Heart right ventricle (tissue), 16 donors: ENCODE measurements at regions not wholly inside any gene's neighbourhood (a gene's known extent, or its start where the extent isn't known, plus 50 kb on each side); places are given as distances from the start of the nearest gene placed in this dataset.

ENCODE experiments used
- ATAC-seq, 8 donors: fragments of 200-7000 bp; cut with Tn5 transposase; one replicate each; pipeline ENCODE4 v1.9.1; 2020; ENCODE audit warnings: mild to moderate bottlenecking in 8 of 8, moderate library complexity in 8 of 8, moderate number of reproducible peaks in 1 of 8
- DNase-seq, 2 donors: peaks; one replicate each; pipeline ENCODE4 v3.0.0-alpha.2; 2020
- H3K27ac ChIP-seq, 10 donors: fragments of 200-600 bp; sonication (generic) in 2 of 10; one replicate each; pipeline versions ENCODE4 v1.5.0 to v1.8.0; 2020 to 2022; ENCODE audit warnings: mild to moderate bottlenecking in 3 of 10
- H3K27me3 ChIP-seq, 7 donors: fragments of 200-600 bp; one replicate each; pipeline ENCODE4 v1.8.0; 2021 to 2022; ENCODE audit warnings: mild to moderate bottlenecking in 2 of 7
- H3K36me3 ChIP-seq, 9 donors: fragments of 200-600 bp; sonication (generic) in 1 of 9; one replicate each; pipeline versions ENCODE4 v1.5.0 to v1.8.0; 2020 to 2022; ENCODE audit warnings: mild to moderate bottlenecking in 2 of 9
- H3K4me1 ChIP-seq, 9 donors: fragments of 200-600 bp; sonication (generic) in 1 of 9; one replicate each; pipeline versions ENCODE4 v1.5.0 to v1.8.0; 2020 to 2022; ENCODE audit warnings: mild to moderate bottlenecking in 4 of 9
- H3K4me3 ChIP-seq, 10 donors: fragments of 200-600 bp; sonication (generic) in 2 of 10; one replicate each; pipeline versions ENCODE4 v1.5.0 to v1.8.0; 2020 to 2022; ENCODE audit warnings: mild to moderate bottlenecking in 7 of 10, moderate library complexity in 2 of 10
- H3K9me3 ChIP-seq, 11 donors: fragments of 200-600 bp in 10 of 11; sonication (generic) in 2 of 11; one replicate each; pipeline versions ENCODE4 v1.5.0 to v1.8.0; 2013 to 2022; ENCODE audit warnings: mild to moderate bottlenecking in 2 of 11, control low read depth in 1 of 11, moderate library complexity in 1 of 11
- WGBS, 2 donors: extraction: QIAGEN DNeasy Blood & Tissue Kit; methylation state at CpG; one replicate each; pipeline ENCODE4 v1.1.7; 2013; ENCODE audit warnings: inconsistent platforms in 1 of 2; 5-methylcytosine and 5-hydroxymethylcytosine counted together
- intact Hi-C, 10 donors: fragments of 100-400 bp; cut with DNase I; formaldehyde crosslinking; loops; one replicate each; pipeline versions ENCODE4 v1.11.1 to v1.14.2; 2022
- TF ChIP-seq, protein P1 (sequence below), 9 donors: fragments of 200-600 bp; sonication (generic) in 2 of 9; IDR thresholded peaks; one replicate each; pipeline versions ENCODE4 v1.5.0 to v1.8.0; 2021 to 2022; ENCODE audit warnings: antibody characterized with exemption in 9 of 9, mild to moderate bottlenecking in 5 of 9, moderate library complexity in 1 of 9
- donor health status: Arrhythmogenic right ventricular cardiomyopathy.
- donor health status: ischemic (EF 13 %, LVEDD 7.1; RV severe dilation, severe dysfunction).
- donor health status: healthy with polysubstance abuse.
- donor health status: DM: no; HTN: yes; CAD: no.
- donor health status: DM: no; HTN: no; CAD: no.
- donor health status: ischemic (EF 25% LVEDD 6.9; RV normal size, moderate dysfunction).
- donor health status: ischemic (EF 25% LVEDD 5.7; RV mildly dilated, moderate dysfunction).
- donor health status: healthy.
- donor health status: DM: yes; HTN: yes; CAD: no.
- donor health status: Ischemic cardiomyopathy.
- donor health status: ischemic (EF 35%, LVEDD 5.7; RV mildly dilated, moderate dysfunction).
- donor health status: nonischemic (EF 11% LVEDD 7.7; RV severe dilation, severe dysfunction).
- donor health status: DM: yes; HTN: yes; CAD: no.
- donor health status: PGD.
- donor health status: ischemic (EF 29% LVEDD 5.4; RV normal size, mild dysfunction).
- donor health status: nonischemic (EF 23%, LVEDD 6.1; RV moderate dilation, normal function).

DNA sequence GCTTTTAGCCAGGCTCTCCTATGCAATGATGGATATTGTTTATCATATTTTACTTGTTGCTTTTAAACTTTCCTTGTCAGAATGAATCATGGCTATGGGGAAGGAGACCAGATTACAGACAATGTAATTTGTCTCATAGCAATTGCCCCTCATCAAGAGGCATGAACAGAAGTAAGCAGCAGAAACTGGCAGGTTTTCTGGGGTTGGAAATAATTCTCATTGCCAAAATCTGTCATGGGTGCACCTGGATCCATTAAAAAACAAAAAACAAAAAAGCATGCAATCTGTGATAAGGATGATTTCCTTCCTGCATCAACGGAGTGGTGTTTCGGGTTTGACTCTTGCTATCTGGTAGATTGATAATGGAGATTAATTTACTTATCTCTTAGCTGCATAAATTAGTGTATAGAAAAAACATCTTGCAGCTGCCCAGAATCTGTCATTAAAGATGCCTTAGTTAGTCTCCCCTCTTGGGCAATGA lies 419.6 kb downstream of the SOX11 start:
- Histone ChIP-seq H3K4me1 (no peaks in the 10 kb centered on the region), H3K27me3 (no peaks in the 10 kb centered on the region), H3K9me3 (no peaks in the 10 kb centered on the region), H3K4me3 (no peak overlapping the region), H3K27ac (no peak overlapping the region), H3K36me3 (no peaks in the 10 kb centered on the region)
- intact Hi-C loops: no loop called here
- DNase-seq (no peak), ATAC-seq (no peak)
- TF ChIP-seq, protein P1, sequence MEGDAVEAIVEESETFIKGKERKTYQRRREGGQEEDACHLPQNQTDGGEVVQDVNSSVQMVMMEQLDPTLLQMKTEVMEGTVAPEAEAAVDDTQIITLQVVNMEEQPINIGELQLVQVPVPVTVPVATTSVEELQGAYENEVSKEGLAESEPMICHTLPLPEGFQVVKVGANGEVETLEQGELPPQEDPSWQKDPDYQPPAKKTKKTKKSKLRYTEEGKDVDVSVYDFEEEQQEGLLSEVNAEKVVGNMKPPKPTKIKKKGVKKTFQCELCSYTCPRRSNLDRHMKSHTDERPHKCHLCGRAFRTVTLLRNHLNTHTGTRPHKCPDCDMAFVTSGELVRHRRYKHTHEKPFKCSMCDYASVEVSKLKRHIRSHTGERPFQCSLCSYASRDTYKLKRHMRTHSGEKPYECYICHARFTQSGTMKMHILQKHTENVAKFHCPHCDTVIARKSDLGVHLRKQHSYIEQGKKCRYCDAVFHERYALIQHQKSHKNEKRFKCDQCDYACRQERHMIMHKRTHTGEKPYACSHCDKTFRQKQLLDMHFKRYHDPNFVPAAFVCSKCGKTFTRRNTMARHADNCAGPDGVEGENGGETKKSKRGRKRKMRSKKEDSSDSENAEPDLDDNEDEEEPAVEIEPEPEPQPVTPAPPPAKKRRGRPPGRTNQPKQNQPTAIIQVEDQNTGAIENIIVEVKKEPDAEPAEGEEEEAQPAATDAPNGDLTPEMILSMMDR (IDR thresholded peaks at IDR 0.05): no peak
- 40 to 44% methylated on average over 2 of the region's 2 CpGs for WGBS, 2 donors

DNA sequence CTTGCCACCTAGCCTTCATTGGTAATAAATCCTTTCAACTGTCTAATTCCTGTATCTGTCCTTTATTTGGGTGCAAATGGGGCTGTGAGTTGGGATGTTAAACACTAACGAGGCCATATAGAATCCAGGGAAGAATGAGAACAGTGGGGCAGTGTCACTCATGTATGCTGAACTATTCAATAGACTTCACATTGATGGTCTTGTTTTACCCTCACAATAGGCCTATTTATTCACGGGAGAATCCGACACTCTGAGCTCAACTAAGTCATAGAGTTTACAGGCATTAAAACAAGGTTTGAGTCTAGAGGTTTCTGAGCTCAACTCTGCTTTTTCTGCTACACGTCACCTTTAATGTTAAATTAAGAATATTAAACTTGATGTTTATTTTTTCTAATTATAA lies 421.6 kb downstream of the SOX11 start:
- no peak overlapping the region for H3K4me3 ChIP-seq
- no peaks in the 10 kb centered on the region for H3K9me3 ChIP-seq
- no peak overlapping the region for H3K27ac ChIP-seq
- intact Hi-C loops: no loop called here
- TF ChIP-seq, protein P1 (IDR thresholded peaks at IDR 0.05): no peak
- H3K4me1 ChIP-seq: no peaks in the 10 kb centered on the region
- H3K36me3 ChIP-seq: no peaks in the 10 kb centered on the region
- DNase-seq (no peak), ATAC-seq (no peak)
- WGBS, 2 donors: 84 to 85% methylated on average over 4 of the region's 4 CpGs
- no peaks in the 10 kb centered on the region for H3K27me3 ChIP-seq

DNA sequence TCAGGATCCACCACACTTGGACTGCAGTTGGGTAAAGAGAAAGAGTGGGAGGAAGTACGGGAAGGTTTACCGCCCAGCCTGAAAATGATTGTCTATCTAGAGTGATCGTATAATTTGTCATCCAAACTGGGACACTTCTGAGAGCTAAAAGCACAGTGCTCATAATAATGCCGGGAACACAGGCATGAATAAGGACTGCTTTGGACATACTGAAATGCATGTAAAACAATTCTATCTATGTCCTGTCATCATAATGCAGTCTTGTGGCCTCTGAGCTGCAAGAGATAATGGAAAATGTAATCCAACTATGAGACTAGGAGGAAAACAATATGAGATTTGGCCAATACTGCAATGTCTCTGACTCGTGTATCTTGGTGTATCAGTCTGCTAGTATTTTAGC lies 435.5 kb downstream of the SOX11 start:
- Histone ChIP-seq H3K4me3 (no peak overlapping the region), H3K27ac (no peak overlapping the region), H3K27me3 (no peaks in the 10 kb centered on the region), H3K36me3 (no peaks in the 10 kb centered on the region), H3K4me1 (no peaks in the 10 kb centered on the region), H3K9me3 (no peaks in the 10 kb centered on the region)
- 75 to 76% methylated on average over 5 of the region's 5 CpGs for WGBS, 2 donors
- intact Hi-C loops: no loop called here
- no peak for ATAC-seq
- no peak for DNase-seq
- TF ChIP-seq, protein P1 (IDR thresholded peaks at IDR 0.05): no peak

DNA sequence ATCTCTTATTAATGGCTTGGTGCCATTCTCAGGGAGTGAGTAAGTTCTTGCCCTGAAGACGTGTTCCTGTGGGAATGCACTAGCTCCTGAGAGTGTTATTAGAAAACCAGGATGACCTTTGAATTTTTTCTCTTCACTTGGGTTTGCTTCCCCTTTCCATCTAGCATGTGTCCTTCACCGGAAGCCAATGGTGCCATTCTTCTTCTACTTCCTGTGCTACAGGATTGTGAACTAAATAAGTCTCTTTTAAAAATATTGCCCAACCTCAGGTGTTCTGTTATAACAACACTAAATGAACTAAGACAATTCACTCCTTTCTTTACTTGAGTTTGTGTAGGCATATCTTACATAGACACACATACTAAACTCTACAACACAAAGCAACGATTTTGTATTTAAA lies 447.0 kb downstream of the SOX11 start:
- DNase-seq (no peak), ATAC-seq (no peak)
- H3K4me3 ChIP-seq: no peak overlapping the region
- H3K27me3 ChIP-seq: no peaks in the 10 kb centered on the region
- TF ChIP-seq, protein P1 (IDR thresholded peaks at IDR 0.05): no peak
- H3K36me3 ChIP-seq: no peaks in the 10 kb centered on the region
- H3K9me3 ChIP-seq: peaks cover 0 to 46% (median 4%) of the 10 kb centered on the region in 11 donors
- intact Hi-C loops: no loop called here
- H3K27ac ChIP-seq: no peak overlapping the region
- 78 to 82% methylated on average over 3 of the region's 3 CpGs for WGBS, 2 donors
- no peaks in the 10 kb centered on the region for H3K4me1 ChIP-seq
